HepG2 (cell line): ENCODE measurements at regions not wholly inside any gene's neighbourhood (a gene's known extent, or its start where the extent isn't known, plus 50 kb on each side); places are given as distances from the start of the nearest gene placed in this dataset.

ENCODE experiments used
- ARID5B ChIP-seq: IDR thresholded peaks from 2 replicates; pipeline ENCODE4 v1.4.0; 2020; ENCODE audit warnings: mild to moderate bottlenecking, missing genetic modification reagents
- CTCF ChIP-seq: sonication (generic); formaldehyde crosslinking; IDR thresholded peaks from 2 replicates; pipeline ENCODE4 v1.5.0; 2020; ENCODE audit warnings: mild to moderate bottlenecking, missing genetic modification reagents, moderate library complexity
- GPBP1L1 ChIP-seq: sonication (generic); formaldehyde crosslinking; IDR thresholded peaks from 2 replicates; pipeline ENCODE4 v1.5.0; 2020; ENCODE audit warnings: mild to moderate bottlenecking, missing genetic modification reagents
- ONECUT2 ChIP-seq: sonication (generic); formaldehyde crosslinking; IDR thresholded peaks from 2 replicates; pipeline ENCODE4 v1.4.0; 2020; ENCODE audit warnings: missing genetic modification reagents
- RNF2 ChIP-seq: fragments of 450-650 bp; conservative IDR thresholded peaks from 2 replicates; pipeline ENCODE4 v1.6.1; 2016; ENCODE audit warnings: low read depth
- TIGD3 ChIP-seq: sonication (generic); formaldehyde crosslinking; IDR thresholded peaks from 2 replicates; pipeline ENCODE4 v1.5.1; 2020; ENCODE audit warnings: mild to moderate bottlenecking, missing genetic modification reagents, borderline replicate concordance
- ZNF280B ChIP-seq: sonication (generic); formaldehyde crosslinking; IDR thresholded peaks from 2 replicates; pipeline ENCODE4 v1.5.0; 2020; ENCODE audit warnings: missing genetic modification reagents, mild to moderate bottlenecking, borderline replicate concordance
- ZNF549 ChIP-seq: sonication (generic); formaldehyde crosslinking; IDR thresholded peaks from 2 replicates; pipeline ENCODE4 v1.5.0; 2020; ENCODE audit warnings: missing genetic modification reagents

GRCh38 chrY:21248591-21248990 is 262.5 kb upstream of the RBMY1B start (continued):
- TF ChIP-seq TIGD3 (CRISPR knock-in tag) (no peak), RNF2 (no peak), CTCF (no peak), ZNF280B (CRISPR knock-in tag) (no peak), ARID5B (CRISPR knock-in tag) (no peak), GPBP1L1 (no peak), ONECUT2 (CRISPR knock-in tag) (no peak), ZNF549 (CRISPR knock-in tag) (no peak)
